AG09319 (cell line): ENCODE measurements at regions not wholly inside any gene's neighbourhood (a gene's known extent, or its start where the extent isn't known, plus 50 kb on each side); places are given as distances from the start of the nearest gene placed in this dataset.
"Not testable (repeated sequence)": the region's sequence is repeated elsewhere in the genome, so short reads cannot be mapped to it uniquely, and the experiment has no call there.

ENCODE experiments used
- DNase-seq: peaks from one replicate; pipeline ENCODE4 v3.0.0-alpha.2; 2010; ENCODE audit warnings: low read depth; ENCODE audit errors: extremely low read depth
- CTCF ChIP-seq: IDR thresholded peaks from 2 replicates; pipeline ENCODE4 v1.5.1; 2011; ENCODE audit warnings: low read depth, mild to moderate bottlenecking, inconsistent platforms, low read length, moderate library complexity

- no peak for DNase-seq
- TF ChIP-seq CTCF, result no peak
Measured at GRCh38 chr6:19231878-19232561, 605.1 kb upstream of the ID4 start.

- no peak for TF ChIP-seq CTCF
- DNase-seq, result no peak
Measured at GRCh38 chr6:19245656-19246055, 591.5 kb upstream of the ID4 start.

GRCh38 chr6:19247181-19247580 lies 590.0 kb upstream of the ID4 start:
- not testable (repeated sequence) for DNase-seq

- not testable (repeated sequence) for DNase-seq
Measured at GRCh38 chr6:19256123-19256522, 581.0 kb upstream of the ID4 start.

GRCh38 chr6:19261642-19262041 lies 575.5 kb upstream of the ID4 start:
- no peak for DNase-seq
- TF ChIP-seq CTCF, result no peak

- no peak for DNase-seq
- no peak for TF ChIP-seq CTCF
Measured at GRCh38 chr6:19268117-19268516, 569.1 kb upstream of the ID4 start.

GRCh38 chr6:19268718-19269117 lies 568.5 kb upstream of the ID4 start:
- no peak for TF ChIP-seq CTCF
- DNase-seq, result no peak

GRCh38 chr6:19269341-19269898 lies 567.8 kb upstream of the ID4 start:
- no peak for TF ChIP-seq CTCF
- no peak for DNase-seq
